Inflammatory macrophage treated with lipopolysaccharide for 4 hours (primary cell): ENCODE measurements at regions not wholly inside any gene's neighbourhood (a gene's known extent, or its start where the extent isn't known, plus 50 kb on each side); places are given as distances from the start of the nearest gene placed in this dataset.
"Not testable (repeated sequence)": the region's sequence is repeated elsewhere in the genome, so short reads cannot be mapped to it uniquely, and the experiment has no call there.

Source experiments
- DNase-seq: peaks from one replicate; pipeline ENCODE4 v3.0.0-alpha.2; 2020

DNA sequence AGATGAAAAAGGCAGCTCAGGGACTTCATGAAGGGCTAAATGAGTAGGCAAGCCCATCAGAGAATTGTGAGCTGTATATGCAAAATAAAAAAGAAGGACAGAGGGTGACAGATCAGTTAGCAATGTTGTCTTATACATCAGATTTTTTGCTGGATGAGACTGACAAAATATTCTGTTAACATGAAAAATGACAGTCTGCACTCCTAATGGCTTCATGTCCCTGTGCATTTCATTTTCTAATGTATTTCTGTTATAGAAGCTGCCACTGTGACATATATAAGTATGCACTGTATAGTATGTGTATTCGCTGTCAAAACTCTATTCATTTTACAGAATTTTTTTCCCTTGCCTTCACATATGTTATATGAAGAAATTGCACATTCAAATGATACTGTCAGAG, 559.5 kb downstream of the DMRTA1 start:
- DNase-seq, result no peak

- DNase-seq, result no peak
Measured at GRCh38 chr9:23011669-23012068, 565.0 kb downstream of the DMRTA1 start.

- DNase-seq, result no peak
Measured at GRCh38 chr9:23015557-23015956, 568.9 kb downstream of the DMRTA1 start.

GRCh38 chr9:23036416-23036815, 589.8 kb downstream of the DMRTA1 start:
- no peak for DNase-seq

GRCh38 chr9:23039402-23039801, 592.8 kb downstream of the DMRTA1 start:
- no peak for DNase-seq

DNA sequence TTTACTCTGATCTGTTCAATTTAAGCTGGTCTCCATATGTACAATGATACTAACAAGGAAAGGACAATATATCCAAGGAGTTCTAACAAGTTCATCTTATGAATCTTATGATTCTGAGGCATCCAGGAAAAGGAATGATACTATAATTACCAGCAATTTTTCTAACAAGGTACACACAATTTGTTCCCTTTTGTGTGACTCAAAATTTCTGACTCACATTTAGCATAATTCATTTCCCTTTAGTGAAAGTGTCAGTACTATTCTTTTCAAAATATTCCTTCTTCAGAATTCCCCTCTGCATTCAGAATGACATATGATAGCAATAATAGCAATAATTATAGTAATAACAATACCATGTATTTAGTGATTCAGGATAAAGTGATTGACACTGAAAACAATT, 594.8 kb downstream of the DMRTA1 start:
- no peak for DNase-seq

- DNase-seq, result no peak
Measured at GRCh38 chr9:23044549-23044948, 597.9 kb downstream of the DMRTA1 start.

- not testable (repeated sequence) for DNase-seq
Measured at GRCh38 chr9:23046026-23046425, 599.4 kb downstream of the DMRTA1 start.

DNA sequence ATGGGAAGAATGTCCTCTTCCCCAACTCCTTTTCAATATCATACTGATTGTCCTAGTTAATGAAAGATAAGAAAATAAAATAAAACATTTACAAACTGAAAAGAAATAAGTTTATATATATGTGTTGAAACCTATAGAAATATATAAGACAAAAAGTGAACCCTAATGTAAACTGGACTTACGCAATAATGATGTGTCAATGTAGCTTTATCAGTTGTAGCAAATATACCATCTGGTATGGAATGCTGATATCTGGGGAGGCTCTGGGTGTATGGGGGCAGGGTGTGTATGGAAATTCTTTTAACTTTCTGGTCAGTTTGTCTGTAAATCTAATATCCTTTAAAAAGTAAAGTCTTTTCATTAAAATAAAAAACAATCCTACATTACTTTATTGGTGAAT, 603.9 kb downstream of the DMRTA1 start:
- DNase-seq, result no peak

DNA sequence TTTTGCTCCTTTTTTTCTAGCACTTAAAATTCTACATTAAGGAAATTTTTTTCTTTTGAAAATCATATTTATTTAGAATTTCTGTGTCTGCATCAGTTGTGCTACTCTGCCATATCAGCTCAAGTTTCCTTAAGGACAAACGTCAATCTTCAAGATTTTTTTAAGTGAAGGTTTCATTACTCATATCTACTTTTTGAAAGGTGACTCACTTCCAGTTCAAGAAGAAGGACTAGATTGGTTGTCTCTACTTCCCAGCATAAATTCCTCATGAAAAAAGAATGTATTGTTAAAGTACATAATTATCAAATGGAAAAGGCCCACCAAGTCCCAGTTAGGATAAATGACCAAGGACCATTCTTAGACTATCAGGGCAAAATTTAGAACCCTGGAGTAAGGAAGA, 626.5 kb downstream of the DMRTA1 start:
- no peak for DNase-seq

- DNase-seq, result no peak
Measured at GRCh38 chr9:23079798-23080197, 633.2 kb downstream of the DMRTA1 start.

- no peak for DNase-seq
Measured at GRCh38 chr9:23081377-23081776, 634.8 kb downstream of the DMRTA1 start.

DNA sequence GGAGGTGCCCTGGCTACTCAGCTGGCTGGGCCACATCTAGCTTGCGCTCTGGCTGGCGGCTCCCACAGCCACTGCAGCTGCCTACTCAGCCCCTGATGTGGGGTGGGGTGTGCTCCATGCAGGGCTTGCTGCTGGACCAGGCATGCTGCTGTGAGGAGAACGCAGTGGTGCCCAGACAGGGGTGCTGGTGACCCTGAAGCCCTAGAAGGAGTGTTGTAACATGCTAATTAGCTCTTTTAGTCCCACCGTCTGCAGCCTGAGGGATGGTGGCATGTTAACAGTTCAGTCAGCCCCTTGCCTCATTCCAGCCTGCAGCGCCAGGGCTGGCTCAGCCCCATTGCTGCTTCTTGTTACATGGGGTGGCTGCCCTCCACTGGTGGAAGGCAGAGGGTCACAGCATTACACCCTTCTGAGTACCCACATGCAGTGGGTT, 642.3 kb downstream of the DMRTA1 start:
- no peak for DNase-seq

GRCh38 chr9:23117616-23118015, 671.0 kb downstream of the DMRTA1 start:
- no peak for DNase-seq

DNA sequence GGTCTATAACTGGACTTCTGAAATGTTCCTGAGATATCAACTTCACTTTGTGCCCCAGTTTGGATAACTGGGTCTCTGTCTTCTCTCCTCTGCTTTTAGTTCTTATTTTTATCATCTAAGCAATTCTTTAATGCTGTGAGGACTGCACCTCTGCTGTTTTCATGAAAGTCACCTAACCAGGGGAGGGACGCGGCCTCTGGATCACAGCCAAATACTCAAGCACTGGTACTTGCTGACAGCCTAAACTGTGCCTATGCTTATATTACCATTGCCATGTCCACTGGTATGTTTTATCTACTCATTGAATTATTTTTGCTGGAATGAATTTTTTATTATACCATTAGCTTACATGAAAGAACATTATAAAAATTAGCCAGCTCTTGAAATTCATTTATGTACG, 674.0 kb downstream of the DMRTA1 start:
- DNase-seq, result no peak

DNA sequence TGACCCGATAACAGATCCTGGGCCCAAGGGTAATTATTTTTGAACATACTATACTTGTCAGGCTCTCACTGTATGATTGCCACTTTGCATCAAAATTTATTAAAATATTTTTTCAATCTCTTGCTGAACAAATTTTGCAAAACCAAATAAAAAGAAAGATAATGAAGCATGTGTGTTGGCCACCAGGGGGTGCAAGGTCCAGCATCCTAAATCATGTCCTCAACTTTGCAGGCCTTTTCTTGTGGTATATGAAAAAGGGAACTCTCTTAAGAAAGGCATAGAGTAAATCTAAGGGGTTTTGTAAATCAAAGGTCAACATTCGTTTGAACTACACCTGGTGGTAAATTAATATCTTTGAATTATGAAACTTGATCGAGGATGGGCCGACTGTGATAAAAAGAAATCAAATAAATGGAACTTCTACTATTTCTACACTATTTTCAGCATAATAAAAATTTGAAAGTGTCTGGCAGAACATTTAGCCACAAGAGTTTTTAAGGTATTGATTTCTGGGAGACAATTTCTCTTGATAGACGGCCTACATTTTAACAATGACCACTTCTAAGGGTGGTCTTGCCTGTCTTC, 676.5 kb downstream of the DMRTA1 start:
- peak; percentile 7 for DNase-seq

- no peak for DNase-seq
Measured at GRCh38 chr9:23145467-23145866, 680.6 kb downstream of the ELAVL2 start.

DNA sequence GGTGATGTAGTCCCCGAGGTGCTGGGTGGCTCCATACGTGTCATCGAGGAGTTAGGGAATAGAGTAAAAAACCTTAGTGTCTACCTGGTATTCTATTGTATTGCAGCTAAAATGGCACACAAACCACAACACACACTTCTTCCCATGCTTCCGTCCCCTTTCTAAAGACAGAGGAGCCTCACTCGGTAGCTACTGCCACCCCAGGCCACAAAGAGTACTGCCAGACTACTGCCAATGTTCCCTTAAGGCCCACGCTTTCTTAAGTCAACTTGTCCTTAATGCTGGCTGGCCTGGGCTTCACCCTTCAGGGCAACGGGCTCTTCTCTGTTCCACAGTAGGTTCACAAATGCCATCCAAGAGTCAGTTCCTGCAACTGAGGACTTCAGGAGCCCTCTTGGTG, 673.0 kb downstream of the ELAVL2 start:
- no peak for DNase-seq

GRCh38 chr9:23160491-23160890, 665.5 kb downstream of the ELAVL2 start:
- DNase-seq, result no peak

DNA sequence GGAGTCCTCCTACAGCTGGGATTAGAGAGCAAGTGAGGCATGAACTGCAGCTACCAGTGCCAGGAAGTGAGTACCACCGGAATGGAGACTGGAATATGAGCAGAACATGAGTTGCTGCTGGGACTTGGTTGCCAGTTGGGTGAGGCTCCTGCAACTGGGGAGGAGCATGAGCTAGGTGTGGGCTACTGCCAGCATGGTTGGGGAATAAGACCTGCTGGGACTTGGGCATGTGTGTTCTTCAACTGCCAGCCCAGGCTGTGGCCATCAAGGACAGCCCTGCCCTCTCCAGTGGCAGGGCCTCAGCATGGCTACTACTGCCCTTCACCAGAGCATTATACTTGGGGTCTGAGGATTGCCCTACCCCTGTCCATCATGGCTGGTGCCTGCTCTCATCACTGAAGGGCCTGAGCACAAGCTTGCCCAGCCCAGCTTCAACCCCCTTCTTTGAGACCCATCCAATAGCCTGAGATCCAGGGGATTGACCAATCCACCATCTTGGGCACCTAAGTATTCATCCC, 665.0 kb downstream of the ELAVL2 start:
- no peak for DNase-seq

- no peak for DNase-seq
Measured at GRCh38 chr9:23162789-23163188, 663.3 kb downstream of the ELAVL2 start.

DNA sequence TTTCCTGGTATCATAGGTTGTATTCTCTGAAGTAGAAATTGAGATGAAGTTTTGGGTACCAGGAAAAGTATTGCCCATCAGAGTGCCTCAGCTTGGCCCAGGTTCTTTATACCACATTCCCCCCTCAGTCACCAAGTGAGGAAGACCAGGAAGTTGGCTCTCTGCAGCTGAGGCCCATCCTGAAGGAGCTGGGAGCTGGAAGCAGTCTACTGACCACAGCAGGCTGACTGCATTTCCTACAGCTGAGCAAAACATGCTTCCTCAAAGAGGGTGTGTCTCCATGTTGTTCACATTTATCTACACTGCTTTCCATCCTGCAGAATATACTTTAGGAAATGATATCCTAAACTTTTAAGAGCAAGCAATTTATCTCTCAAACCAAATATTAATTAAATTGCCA, 654.6 kb downstream of the ELAVL2 start:
- DNase-seq, result no peak

DNA sequence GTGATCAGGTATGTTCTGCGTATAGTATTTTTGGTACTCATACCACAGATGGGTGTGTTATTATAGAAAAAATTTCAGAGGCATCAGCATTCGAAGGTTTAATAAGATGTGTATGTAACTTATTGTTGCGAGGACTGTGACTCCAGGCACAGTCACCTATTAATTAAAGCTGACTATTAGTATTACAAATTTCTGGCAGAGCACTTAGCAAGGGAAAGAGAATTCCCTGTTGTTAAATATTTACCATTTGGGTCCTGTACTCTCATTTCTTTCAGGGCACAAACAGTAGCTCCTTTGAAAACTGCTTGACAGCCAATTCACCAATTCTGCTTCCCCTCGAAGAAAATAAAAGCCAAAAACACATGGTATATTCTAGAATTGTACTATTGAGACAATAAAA, 653.8 kb downstream of the ELAVL2 start:
- no peak for DNase-seq

DNA sequence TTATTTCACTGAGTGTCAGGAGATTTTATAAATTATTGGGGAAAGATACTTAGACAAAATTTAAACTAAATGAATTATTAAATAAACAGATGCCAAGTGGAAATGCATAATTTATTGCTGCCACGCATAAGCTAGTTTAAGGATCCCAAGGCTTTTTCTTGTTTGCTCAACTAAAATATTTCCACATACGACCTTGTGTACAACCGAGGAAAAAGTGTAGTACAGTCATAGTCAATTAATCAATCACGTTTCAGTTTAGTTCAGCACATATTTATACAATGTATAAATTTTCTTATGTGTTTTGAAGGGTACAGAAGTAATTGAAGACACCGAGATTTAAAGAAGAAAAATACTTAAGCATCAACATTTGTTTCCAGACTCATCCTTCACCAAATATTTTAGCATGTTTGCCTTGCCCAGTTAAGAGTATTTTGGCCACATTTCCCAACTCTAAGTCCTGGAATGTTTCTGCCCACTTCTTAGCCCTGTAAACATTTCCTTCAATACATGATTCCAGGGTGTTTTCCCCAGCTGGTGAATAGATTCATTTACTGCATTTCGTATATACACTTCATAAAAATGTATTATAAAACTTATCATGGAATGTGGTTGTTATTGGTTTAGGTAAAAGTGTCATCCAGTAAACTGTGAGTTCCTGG, 652.9 kb downstream of the ELAVL2 start:
- no peak for DNase-seq

GRCh38 chr9:23194281-23194680, 631.8 kb downstream of the ELAVL2 start:
- no peak for DNase-seq
